ENCODE measurements at regions not wholly inside any gene's neighbourhood (a gene's known extent, or its start where the extent isn't known, plus 50 kb on each side); places are given as distances from the start of the nearest gene placed in this dataset.
A peak's percentile ranks its signal among the peaks of the same experiment; 100 is the strongest.

DNA sequence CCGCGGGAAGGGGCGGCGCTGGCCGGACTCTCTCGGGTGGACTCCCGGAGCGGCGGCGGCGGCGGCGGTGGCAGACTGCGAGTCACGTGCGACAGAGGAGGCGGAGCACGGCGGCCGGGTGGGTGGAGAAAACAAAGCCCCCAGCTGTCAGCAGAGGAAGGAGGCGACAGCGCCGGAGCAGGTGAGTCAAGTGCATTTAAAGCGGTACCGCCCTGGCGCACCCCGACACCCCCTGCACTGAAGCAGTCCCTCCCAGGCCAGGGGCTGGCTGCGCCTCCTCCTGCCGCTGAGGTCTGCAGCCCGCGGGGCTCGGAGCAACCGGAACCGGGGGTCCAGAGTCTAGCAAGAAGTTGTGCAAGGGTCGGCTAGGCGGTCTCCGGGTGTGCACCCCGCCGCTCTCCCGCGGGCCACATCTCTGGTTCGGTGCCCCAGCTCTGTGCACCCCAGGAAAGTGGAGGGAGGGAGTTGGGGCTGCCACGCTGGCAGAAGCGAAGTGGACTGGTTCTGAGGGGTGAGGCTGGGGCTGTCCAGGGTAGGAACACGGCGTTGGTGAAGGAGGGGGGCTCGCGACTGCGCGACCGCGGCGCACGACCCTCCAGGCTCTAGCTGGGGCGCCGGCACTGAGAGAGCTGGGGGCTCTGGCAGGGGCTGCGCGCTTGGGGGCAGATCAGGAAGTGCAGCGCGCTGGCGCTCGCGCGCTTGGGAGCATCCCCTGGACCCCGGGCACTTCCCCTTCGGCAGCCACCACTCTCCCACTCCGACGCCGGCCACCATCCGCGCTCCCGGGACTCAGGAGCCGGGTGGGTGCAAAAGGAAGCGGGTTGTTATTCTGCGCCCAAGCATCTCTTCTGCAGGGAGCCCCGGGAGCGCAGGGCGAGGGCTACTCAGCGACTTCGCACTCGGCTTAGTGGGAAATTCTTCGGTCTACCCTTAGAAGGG lies 64.0 kb upstream of the MAPRE2 start (continued):
- no peak for TF ChIP-seq MEF2A (IDR thresholded peaks at IDR 0.05; ENCODE audit: insufficient read depth, low read depth, low read length)
- TF ChIP-seq, protein P1, sequence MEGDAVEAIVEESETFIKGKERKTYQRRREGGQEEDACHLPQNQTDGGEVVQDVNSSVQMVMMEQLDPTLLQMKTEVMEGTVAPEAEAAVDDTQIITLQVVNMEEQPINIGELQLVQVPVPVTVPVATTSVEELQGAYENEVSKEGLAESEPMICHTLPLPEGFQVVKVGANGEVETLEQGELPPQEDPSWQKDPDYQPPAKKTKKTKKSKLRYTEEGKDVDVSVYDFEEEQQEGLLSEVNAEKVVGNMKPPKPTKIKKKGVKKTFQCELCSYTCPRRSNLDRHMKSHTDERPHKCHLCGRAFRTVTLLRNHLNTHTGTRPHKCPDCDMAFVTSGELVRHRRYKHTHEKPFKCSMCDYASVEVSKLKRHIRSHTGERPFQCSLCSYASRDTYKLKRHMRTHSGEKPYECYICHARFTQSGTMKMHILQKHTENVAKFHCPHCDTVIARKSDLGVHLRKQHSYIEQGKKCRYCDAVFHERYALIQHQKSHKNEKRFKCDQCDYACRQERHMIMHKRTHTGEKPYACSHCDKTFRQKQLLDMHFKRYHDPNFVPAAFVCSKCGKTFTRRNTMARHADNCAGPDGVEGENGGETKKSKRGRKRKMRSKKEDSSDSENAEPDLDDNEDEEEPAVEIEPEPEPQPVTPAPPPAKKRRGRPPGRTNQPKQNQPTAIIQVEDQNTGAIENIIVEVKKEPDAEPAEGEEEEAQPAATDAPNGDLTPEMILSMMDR (IDR thresholded peaks at IDR 0.05 in 2 of 3, conservative IDR thresholded peaks at IDR 0.05 in 1 of 3; ENCODE audit: control insufficient read depth in 2 of 3, extremely low read depth in 1 of 3, insufficient read depth in 1 of 3, low read depth in 3 of 3, low read length in 3 of 3) = no peak

DNA sequence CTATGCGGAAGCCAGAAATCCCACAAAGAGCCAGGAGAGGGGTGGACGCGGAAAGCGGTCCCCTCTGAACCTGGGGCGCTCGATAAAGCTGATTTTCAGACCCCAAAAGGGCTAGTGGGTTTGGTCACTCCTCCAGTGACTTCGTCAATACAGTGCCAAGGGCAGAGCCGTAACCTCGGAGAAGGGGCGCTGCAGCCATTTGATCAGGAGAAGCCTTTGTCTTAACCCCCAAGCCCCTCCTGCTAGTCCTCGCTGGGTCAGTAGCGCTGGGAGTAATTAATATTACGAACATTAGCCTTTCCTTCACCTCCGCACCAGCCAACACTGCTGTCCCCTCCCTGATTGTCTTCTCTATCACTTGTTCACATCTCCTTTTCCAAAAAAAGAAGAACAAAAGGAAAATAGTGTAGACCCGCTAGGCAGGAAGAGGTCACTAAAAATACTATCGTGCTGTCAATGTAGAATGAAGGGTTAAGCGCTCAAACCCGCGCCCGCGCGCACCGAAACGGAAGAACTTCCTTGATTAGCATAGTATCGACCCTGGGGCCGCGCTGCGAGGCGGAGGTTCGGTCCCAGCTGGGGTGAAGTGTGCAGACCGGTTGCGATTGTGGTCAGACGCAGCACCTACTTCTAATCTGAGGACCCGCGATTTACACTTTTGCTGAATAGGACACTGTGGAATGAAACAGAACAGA lies 63.2 kb upstream of the MAPRE2 start:
- DNase-seq (ENCODE audit: low read depth, low spot score) = no peak
- peak overlapping the region; percentile 98 for H3K4me2 ChIP-seq (ENCODE audit: control insufficient read depth, insufficient read depth)
- H3K27me3 ChIP-seq (replicated peaks in 1 of 2; ENCODE audit: control insufficient read depth in 2 of 2, insufficient read depth in 2 of 2, low read length in 1 of 2) = peaks cover 12 to 34% of the 10 kb centered on the region in 2 experiments
- in situ Hi-C loops (cut with MboI) = no loop called here
- peaks cover 18% of the 10 kb centered on the region for H3K4me1 ChIP-seq (ENCODE audit: control insufficient read depth, insufficient read depth, low read length)
- intact Hi-C loops (cut with micrococcal nuclease; ENCODE audit: unreplicated experiment) = no loop called here
- no peaks in the 10 kb centered on the region for H3K9me3 ChIP-seq (replicated peaks; ENCODE audit: control insufficient read depth, insufficient read depth, low read length)
- H3K27ac ChIP-seq (ENCODE audit: control insufficient read depth, insufficient read depth) = no peak overlapping the region
- peak; percentile 46 for ATAC-seq
- WGBS (ENCODE audit: insufficient coverage, insufficient replicate concordance, low lambda C conversion rate, missing lambda C conversion rate) = 2% methylated on average over 35 of the region's 35 CpGs
- FAIRE-seq = no peak
- no peak overlapping the region; the same call in none of the 2 replicates for H2AFZ ChIP-seq (ENCODE audit: control insufficient read depth, low read depth, low read length)
- no TSS peak for BruUV-seq (replicated peaks)
- ChIA-PET RAD21 (ENCODE audit: unreplicated experiment) (interaction anchor here (0.6 kb wide), 1 partner anchor 15 kb away, joined by 3 read pairs; no protein-coding TSS in a partner anchor), CTCF (interaction anchor here (0.9 kb wide), 1 partner anchor 166 kb away, joined by 3 read pairs; no protein-coding TSS in a partner anchor), SMC1A (ENCODE audit: uncharacterized antibody, unreplicated experiment) (interaction anchor here (1.0 to 1.2 kb wide), 2 partner anchors 43 to 657 kb away, joined by 3 read pairs; no protein-coding TSS in a partner anchor), POLR2A (no interaction called here)
- no peaks in the 10 kb centered on the region for H4K20me1 ChIP-seq (ENCODE audit: control insufficient read depth, insufficient read depth)
- no peaks in the 10 kb centered on the region for H3K36me3 ChIP-seq (ENCODE audit: control insufficient read depth in 2 of 2, insufficient read depth in 2 of 2, low read length in 1 of 2)
- H3K9ac ChIP-seq (ENCODE audit: control insufficient read depth, insufficient read depth, low read length) = no peak overlapping the region
- H3K79me2 ChIP-seq (ENCODE audit: control insufficient read depth, insufficient read depth, low read length) = no peaks in the 10 kb centered on the region
- 0 out of 2 replicates have a peak, but pooled peaks have one; percentile 17 for TF ChIP-seq BMI1 (IDR thresholded peaks at IDR 0.05; ENCODE audit: borderline replicate concordance)
- TF ChIP-seq, protein P2, sequence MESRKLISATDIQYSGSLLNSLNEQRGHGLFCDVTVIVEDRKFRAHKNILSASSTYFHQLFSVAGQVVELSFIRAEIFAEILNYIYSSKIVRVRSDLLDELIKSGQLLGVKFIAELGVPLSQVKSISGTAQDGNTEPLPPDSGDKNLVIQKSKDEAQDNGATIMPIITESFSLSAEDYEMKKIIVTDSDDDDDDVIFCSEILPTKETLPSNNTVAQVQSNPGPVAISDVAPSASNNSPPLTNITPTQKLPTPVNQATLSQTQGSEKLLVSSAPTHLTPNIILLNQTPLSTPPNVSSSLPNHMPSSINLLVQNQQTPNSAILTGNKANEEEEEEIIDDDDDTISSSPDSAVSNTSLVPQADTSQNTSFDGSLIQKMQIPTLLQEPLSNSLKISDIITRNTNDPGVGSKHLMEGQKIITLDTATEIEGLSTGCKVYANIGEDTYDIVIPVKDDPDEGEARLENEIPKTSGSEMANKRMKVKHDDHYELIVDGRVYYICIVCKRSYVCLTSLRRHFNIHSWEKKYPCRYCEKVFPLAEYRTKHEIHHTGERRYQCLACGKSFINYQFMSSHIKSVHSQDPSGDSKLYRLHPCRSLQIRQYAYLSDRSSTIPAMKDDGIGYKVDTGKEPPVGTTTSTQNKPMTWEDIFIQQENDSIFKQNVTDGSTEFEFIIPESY (IDR thresholded peaks at IDR 0.05) = no peak
- peak overlapping the region; percentile 83 for H3K4me3 ChIP-seq
